ENCODE measurements at regions not wholly inside any gene's neighbourhood (a gene's known extent, or its start where the extent isn't known, plus 50 kb on each side); places are given as distances from the start of the nearest gene placed in this dataset.

GRCh38 chr11:81897639-81898038 lies 836.0 kb downstream of the FAM181B start:
- Histone ChIP-seq H2BK5ac (ENCODE audit: low read depth, low read length, poor library complexity) (no peak overlapping the region), H3K18ac (ENCODE audit: low read length) (no peak overlapping the region), H2BK120ac (ENCODE audit: insufficient read depth, low read length, poor library complexity) (no peak overlapping the region), H3K4ac (ENCODE audit: low read depth, low read length) (no peak overlapping the region), H3K4me3 (ENCODE audit: low read depth, low read length) (no peak overlapping the region), H4K91ac (ENCODE audit: low read depth, low read length) (no peak overlapping the region), H3K14ac (ENCODE audit: low read length) (no peak overlapping the region), H3K27me3 (ENCODE audit: insufficient read depth, low read length) (no peaks in the 10 kb centered on the region), H3K4me1 (ENCODE audit: control insufficient read depth in 1 of 2, insufficient read depth in 2 of 2, low read length in 2 of 2) (no peaks in the 10 kb centered on the region), H3K9ac (ENCODE audit: low read length) (no peak overlapping the region), H3K79me1 (ENCODE audit: low read length) (no peaks in the 10 kb centered on the region), H2AK5ac (ENCODE audit: low read length) (no peak overlapping the region), H3K9me3 (ENCODE audit: insufficient read depth, low read depth, low read length) (no peaks in the 10 kb centered on the region), H3K23ac (ENCODE audit: low read length) (no peak overlapping the region), H4K12ac (ENCODE audit: low read depth, low read length) (no peak overlapping the region), H3K79me2 (ENCODE audit: control insufficient read depth, insufficient read depth, low read length, poor library complexity) (no peaks in the 10 kb centered on the region), H2AFZ (ENCODE audit: insufficient read depth, low read length, poor library complexity) (no peak overlapping the region), H4K8ac (ENCODE audit: low read depth, low read length) (no peak overlapping the region), H3K27ac (ENCODE audit: low read depth, low read length) (no peak overlapping the region), H3K4me2 (ENCODE audit: low read length) (no peak overlapping the region), H2BK12ac (ENCODE audit: low read length) (no peak overlapping the region), H3K36me3 (ENCODE audit: control insufficient read depth in 1 of 2, insufficient read depth in 2 of 2, low read length in 2 of 2) (no peaks in the 10 kb centered on the region)
- no peak for DNase-seq
- WGBS (ENCODE audit: extremely low coverage, insufficient coverage, insufficient read length): no CpG with 5 or more reads among the region's 2 CpGs

DNA sequence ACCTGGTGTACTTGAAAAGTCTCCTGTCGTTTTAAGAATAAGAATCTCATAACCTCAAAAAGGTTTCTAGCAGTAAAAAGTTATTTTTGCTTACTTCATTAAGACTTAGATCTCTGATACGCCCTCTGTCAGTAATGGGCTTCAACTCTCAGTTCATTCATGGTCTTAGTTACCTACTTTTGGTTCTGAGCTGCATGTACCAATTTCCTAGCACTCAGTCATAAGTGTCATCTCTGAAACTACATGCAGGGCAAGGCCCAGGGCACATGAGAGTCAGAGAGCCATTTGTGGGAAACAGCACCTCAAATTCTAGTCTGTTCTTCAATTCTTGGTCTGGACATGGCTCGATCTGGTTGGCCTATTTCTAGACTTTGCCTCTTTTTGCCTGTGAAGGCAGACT lies 838.4 kb downstream of the FAM181B start:
- Histone ChIP-seq H2BK120ac (ENCODE audit: insufficient read depth, low read length, poor library complexity) (no peak overlapping the region), H4K8ac (ENCODE audit: low read depth, low read length) (no peak overlapping the region), H2BK12ac (ENCODE audit: low read length) (no peak overlapping the region), H4K12ac (ENCODE audit: low read depth, low read length) (no peak overlapping the region), H3K9ac (ENCODE audit: low read length) (no peak overlapping the region), H3K4me3 (ENCODE audit: low read depth, low read length) (no peak overlapping the region), H3K4me1 (ENCODE audit: control insufficient read depth in 1 of 2, insufficient read depth in 2 of 2, low read length in 2 of 2) (no peaks in the 10 kb centered on the region), H3K18ac (ENCODE audit: low read length) (no peak overlapping the region), H2AFZ (ENCODE audit: insufficient read depth, low read length, poor library complexity) (no peak overlapping the region), H3K79me1 (ENCODE audit: low read length) (no peaks in the 10 kb centered on the region), H4K91ac (ENCODE audit: low read depth, low read length) (no peak overlapping the region), H3K27ac (ENCODE audit: low read depth, low read length) (no peak overlapping the region), H3K9me3 (ENCODE audit: insufficient read depth, low read depth, low read length) (no peaks in the 10 kb centered on the region), H3K4ac (ENCODE audit: low read depth, low read length) (no peak overlapping the region), H3K23ac (ENCODE audit: low read length) (no peak overlapping the region), H3K79me2 (ENCODE audit: control insufficient read depth, insufficient read depth, low read length, poor library complexity) (no peaks in the 10 kb centered on the region), H3K27me3 (ENCODE audit: insufficient read depth, low read length) (no peaks in the 10 kb centered on the region), H3K36me3 (ENCODE audit: control insufficient read depth in 1 of 2, insufficient read depth in 2 of 2, low read length in 2 of 2) (no peaks in the 10 kb centered on the region), H3K4me2 (ENCODE audit: low read length) (no peak overlapping the region), H2AK5ac (ENCODE audit: low read length) (no peak overlapping the region), H2BK5ac (ENCODE audit: low read depth, low read length, poor library complexity) (no peak overlapping the region), H3K14ac (ENCODE audit: low read length) (no peak overlapping the region)
- WGBS (ENCODE audit: extremely low coverage, insufficient coverage, insufficient read length): no CpG with 5 or more reads among the region's 3 CpGs
- DNase-seq: no peak

GRCh38 chr11:81892770-81893635 lies 840.7 kb downstream of the FAM181B start:
- Histone ChIP-seq H3K18ac (ENCODE audit: low read length) (no peak overlapping the region), H3K27me3 (ENCODE audit: insufficient read depth, low read length) (no peaks in the 10 kb centered on the region), H2BK12ac (ENCODE audit: low read length) (no peak overlapping the region)

DNA sequence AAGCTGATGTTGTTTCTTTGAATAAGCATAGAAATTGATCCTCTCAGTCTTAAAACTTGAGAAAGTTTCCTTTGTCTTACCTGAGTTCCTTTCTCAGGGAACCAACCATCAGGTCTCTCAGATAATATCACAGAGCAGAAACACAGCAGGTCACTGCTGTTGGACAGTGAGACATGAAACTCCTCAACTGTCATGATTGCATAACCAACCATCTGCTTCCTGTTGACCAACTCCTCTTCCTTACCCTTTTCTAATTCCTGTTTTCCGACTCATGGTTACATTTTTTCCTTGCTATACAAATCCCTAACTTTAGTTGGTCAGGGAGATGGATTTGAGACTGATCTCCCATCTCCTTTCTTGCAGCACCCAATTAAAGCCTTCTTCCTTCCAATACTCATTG lies 845.3 kb downstream of the FAM181B start:
- H3K9me3 ChIP-seq (ENCODE audit: insufficient read depth, low read depth, low read length): no peaks in the 10 kb centered on the region
- no peak overlapping the region for H3K4me2 ChIP-seq (ENCODE audit: low read length)
- H3K18ac ChIP-seq (ENCODE audit: low read length): no peak overlapping the region
- no peak overlapping the region for H2AK5ac ChIP-seq (ENCODE audit: low read length)
- H4K8ac ChIP-seq (ENCODE audit: low read depth, low read length): no peak overlapping the region
- H2AFZ ChIP-seq (ENCODE audit: insufficient read depth, low read length, poor library complexity): no peak overlapping the region
- no peak overlapping the region for H4K91ac ChIP-seq (ENCODE audit: low read depth, low read length)
- H3K4ac ChIP-seq (ENCODE audit: low read depth, low read length): no peak overlapping the region
- H4K12ac ChIP-seq (ENCODE audit: low read depth, low read length): no peak overlapping the region
- H3K9ac ChIP-seq (ENCODE audit: low read length): no peak overlapping the region
- H3K36me3 ChIP-seq (ENCODE audit: control insufficient read depth in 1 of 2, insufficient read depth in 2 of 2, low read length in 2 of 2): no peaks in the 10 kb centered on the region
- H3K79me1 ChIP-seq (ENCODE audit: low read length): no peaks in the 10 kb centered on the region
- peak in 1 of 2 donors; percentile 20 for DNase-seq
- H3K79me2 ChIP-seq (ENCODE audit: control insufficient read depth, insufficient read depth, low read length, poor library complexity): no peaks in the 10 kb centered on the region
- no peak overlapping the region for H2BK5ac ChIP-seq (ENCODE audit: low read depth, low read length, poor library complexity)
- H3K14ac ChIP-seq (ENCODE audit: low read length): no peak overlapping the region
- H3K27ac ChIP-seq (ENCODE audit: low read depth, low read length): no peak overlapping the region
- H3K4me1 ChIP-seq (ENCODE audit: control insufficient read depth in 1 of 2, insufficient read depth in 2 of 2, low read length in 2 of 2): no peaks in the 10 kb centered on the region
- no peak overlapping the region for H2BK120ac ChIP-seq (ENCODE audit: insufficient read depth, low read length, poor library complexity)
- no peak overlapping the region for H3K4me3 ChIP-seq (ENCODE audit: low read depth, low read length)
- H2BK12ac ChIP-seq (ENCODE audit: low read length): no peak overlapping the region
- H3K27me3 ChIP-seq (ENCODE audit: insufficient read depth, low read length): no peaks in the 10 kb centered on the region
- no peak overlapping the region for H3K23ac ChIP-seq (ENCODE audit: low read length)
- no CpG with 5 or more reads among the region's 1 CpG for WGBS (ENCODE audit: extremely low coverage, insufficient coverage, insufficient read length)

More at GRCh38 chr11:81892770-81893635, 840.7 kb downstream of the FAM181B start:
- no peak for DNase-seq
- no peak overlapping the region for H3K4me2 ChIP-seq (ENCODE audit: low read length)
- no peak overlapping the region for H3K27ac ChIP-seq (ENCODE audit: low read depth, low read length)
- no peak overlapping the region for H2BK5ac ChIP-seq (ENCODE audit: low read depth, low read length, poor library complexity)
- H4K12ac ChIP-seq (ENCODE audit: low read depth, low read length): no peak overlapping the region
- no peak overlapping the region for H2AK5ac ChIP-seq (ENCODE audit: low read length)
- H3K4me3 ChIP-seq (ENCODE audit: low read depth, low read length): peak overlapping the region; percentile 28
- no peak overlapping the region for H3K4ac ChIP-seq (ENCODE audit: low read depth, low read length)
- H3K9me3 ChIP-seq (ENCODE audit: insufficient read depth, low read depth, low read length): no peaks in the 10 kb centered on the region
- no peak overlapping the region for H3K23ac ChIP-seq (ENCODE audit: low read length)
- no peak overlapping the region for H3K9ac ChIP-seq (ENCODE audit: low read length)
- no peak overlapping the region for H3K14ac ChIP-seq (ENCODE audit: low read length)
- no peak overlapping the region for H2BK120ac ChIP-seq (ENCODE audit: insufficient read depth, low read length, poor library complexity)
- no CpG with 5 or more reads among the region's 7 CpGs for WGBS (ENCODE audit: extremely low coverage, insufficient coverage, insufficient read length)
- no peaks in the 10 kb centered on the region for H3K79me2 ChIP-seq (ENCODE audit: control insufficient read depth, insufficient read depth, low read length, poor library complexity)
- H2AFZ ChIP-seq (ENCODE audit: insufficient read depth, low read length, poor library complexity): no peak overlapping the region
- H4K91ac ChIP-seq (ENCODE audit: low read depth, low read length): no peak overlapping the region
- no peaks in the 10 kb centered on the region for H3K79me1 ChIP-seq (ENCODE audit: low read length)
- H4K8ac ChIP-seq (ENCODE audit: low read depth, low read length): no peak overlapping the region
- no peaks in the 10 kb centered on the region for H3K36me3 ChIP-seq (ENCODE audit: control insufficient read depth in 1 of 2, insufficient read depth in 2 of 2, low read length in 2 of 2)
- no peaks in the 10 kb centered on the region for H3K4me1 ChIP-seq (ENCODE audit: control insufficient read depth in 1 of 2, insufficient read depth in 2 of 2, low read length in 2 of 2)

Measured in trophoblast cell (in vitro differentiated cells and primary cell).